ENCODE measurements at regions not wholly inside any gene's neighbourhood (a gene's known extent, or its start where the extent isn't known, plus 50 kb on each side); places are given as distances from the start of the nearest gene placed in this dataset.

DNA sequence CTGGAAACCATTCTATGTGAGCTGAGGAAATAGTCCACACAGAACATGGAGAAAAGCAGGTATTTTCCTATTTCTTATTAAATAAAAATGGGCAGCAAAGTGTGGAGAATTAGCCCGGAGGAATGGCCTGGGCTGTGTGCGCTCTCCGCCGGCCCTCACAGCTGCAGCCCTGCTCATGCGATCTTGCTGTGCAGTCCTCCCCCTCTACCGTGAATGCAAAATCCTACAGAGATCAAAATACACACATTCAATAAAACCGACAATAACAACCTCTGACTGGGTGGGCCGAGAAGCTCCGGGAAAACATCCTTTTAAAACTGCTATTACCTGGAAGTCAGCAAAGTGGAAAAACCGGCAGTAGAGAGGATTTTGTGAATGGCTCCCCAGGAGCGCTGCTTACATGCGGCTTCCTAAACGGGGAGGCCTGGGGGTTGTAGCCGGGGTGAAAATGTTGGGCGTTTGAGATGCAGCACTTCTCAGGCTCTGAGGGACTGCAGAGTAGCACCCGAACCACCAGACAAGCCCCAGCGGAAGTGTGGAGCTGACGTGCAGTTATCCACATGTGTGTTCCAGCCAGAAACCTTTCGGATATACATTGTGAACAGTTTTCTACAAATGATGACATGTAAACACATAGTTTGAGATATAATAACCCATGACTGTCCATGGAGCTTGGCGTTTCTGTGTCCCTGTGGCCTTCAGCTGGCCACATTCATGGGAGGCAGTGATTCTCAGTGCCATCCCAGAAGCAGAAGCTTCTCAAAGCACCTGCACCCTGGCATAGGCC is 94.2 kb upstream of the ALKAL2 start:
- intact Hi-C loops (cut with DNase I) = no loop called here
- Histone ChIP-seq H3K4me1 (no peaks in the 10 kb centered on the region), H3K36me3 (no peaks in the 10 kb centered on the region), H3K4me3 (no peak overlapping the region), H3K9me3 (peaks cover 7% of the 10 kb centered on the region), H3K27me3 (ENCODE audit: low read depth) (no peaks in the 10 kb centered on the region), H3K27ac (no peak overlapping the region)
- ATAC-seq (no peak), DNase-seq (no peak)
- TF ChIP-seq, protein P1, sequence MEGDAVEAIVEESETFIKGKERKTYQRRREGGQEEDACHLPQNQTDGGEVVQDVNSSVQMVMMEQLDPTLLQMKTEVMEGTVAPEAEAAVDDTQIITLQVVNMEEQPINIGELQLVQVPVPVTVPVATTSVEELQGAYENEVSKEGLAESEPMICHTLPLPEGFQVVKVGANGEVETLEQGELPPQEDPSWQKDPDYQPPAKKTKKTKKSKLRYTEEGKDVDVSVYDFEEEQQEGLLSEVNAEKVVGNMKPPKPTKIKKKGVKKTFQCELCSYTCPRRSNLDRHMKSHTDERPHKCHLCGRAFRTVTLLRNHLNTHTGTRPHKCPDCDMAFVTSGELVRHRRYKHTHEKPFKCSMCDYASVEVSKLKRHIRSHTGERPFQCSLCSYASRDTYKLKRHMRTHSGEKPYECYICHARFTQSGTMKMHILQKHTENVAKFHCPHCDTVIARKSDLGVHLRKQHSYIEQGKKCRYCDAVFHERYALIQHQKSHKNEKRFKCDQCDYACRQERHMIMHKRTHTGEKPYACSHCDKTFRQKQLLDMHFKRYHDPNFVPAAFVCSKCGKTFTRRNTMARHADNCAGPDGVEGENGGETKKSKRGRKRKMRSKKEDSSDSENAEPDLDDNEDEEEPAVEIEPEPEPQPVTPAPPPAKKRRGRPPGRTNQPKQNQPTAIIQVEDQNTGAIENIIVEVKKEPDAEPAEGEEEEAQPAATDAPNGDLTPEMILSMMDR (IDR thresholded peaks at IDR 0.05) = no peak

DNA sequence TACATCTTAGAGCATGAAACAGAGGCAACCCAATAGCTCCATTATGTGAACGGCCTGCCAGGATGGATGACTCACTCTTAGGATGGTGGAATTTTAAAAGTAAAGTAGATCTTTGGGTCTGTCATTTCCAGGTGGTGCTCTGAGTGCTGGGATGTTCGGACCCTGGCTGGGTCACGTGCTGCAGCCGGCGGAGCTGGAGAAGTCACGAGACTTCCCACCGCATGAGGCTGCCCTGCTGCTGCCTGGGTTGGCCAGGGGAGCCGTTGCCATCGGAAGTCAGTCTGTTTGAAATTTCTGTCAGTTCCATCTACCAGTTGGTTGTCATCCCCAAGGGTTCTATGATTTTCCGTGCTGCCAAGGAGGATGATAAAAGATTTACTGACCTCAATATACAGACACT is 93.3 kb upstream of the ALKAL2 start:
- no peaks in the 10 kb centered on the region for H3K27me3 ChIP-seq (ENCODE audit: low read depth)
- no peaks in the 10 kb centered on the region for H3K4me1 ChIP-seq
- intact Hi-C loops (cut with DNase I) = no loop called here
- TF ChIP-seq, protein P1 (IDR thresholded peaks at IDR 0.05) = no peak
- ATAC-seq (no peak), DNase-seq (no peak)
- H3K9me3 ChIP-seq = peaks cover 8% of the 10 kb centered on the region
- no peak overlapping the region for H3K4me3 ChIP-seq
- H3K27ac ChIP-seq = no peak overlapping the region
- no peaks in the 10 kb centered on the region for H3K36me3 ChIP-seq

DNA sequence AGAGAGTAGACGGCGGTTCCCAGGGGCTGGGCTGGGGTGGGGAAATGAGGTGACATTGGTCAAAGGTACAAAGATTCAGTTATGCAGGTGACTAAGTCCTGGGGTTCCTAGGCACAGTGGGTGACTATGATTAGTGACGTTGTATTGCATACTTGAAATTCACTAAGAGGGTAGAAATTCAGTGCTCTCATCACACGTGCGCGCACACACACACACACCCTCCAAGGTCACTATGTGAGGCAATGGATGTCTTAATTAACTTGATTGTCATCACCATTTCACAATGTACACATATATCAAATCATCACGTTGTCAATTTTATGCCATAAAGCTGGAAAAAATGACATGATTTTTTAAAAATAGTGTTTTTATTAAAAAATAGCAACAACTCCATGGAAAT is 92.9 kb upstream of the ALKAL2 start:
- TF ChIP-seq, protein P1 (IDR thresholded peaks at IDR 0.05) = no peak
- intact Hi-C loops (cut with DNase I) = no loop called here
- no peaks in the 10 kb centered on the region for H3K4me1 ChIP-seq
- H3K36me3 ChIP-seq = no peaks in the 10 kb centered on the region
- no peak overlapping the region for H3K27ac ChIP-seq
- H3K9me3 ChIP-seq = peaks cover 8% of the 10 kb centered on the region
- ATAC-seq (no peak), DNase-seq (no peak)
- no peak overlapping the region for H3K4me3 ChIP-seq
- no peaks in the 10 kb centered on the region for H3K27me3 ChIP-seq (ENCODE audit: low read depth)

DNA sequence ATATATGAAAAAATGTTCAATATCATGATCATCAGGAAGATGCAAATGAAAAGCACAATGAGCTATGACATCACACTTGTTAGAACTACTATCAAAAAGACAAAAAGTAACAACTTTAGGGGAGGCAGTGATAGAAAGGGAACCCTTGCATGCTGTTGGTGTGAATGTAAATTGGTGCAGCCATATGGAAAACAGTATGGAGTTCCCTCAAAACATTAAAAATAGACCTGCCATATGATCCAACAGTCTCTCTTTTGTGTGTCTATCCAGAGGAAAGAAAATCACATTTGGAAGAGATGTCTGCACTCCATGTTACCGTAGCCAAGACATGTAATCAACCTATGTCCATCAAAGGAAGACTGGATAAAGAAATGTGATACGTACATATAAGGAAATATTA is 92.3 kb upstream of the ALKAL2 start:
- ATAC-seq = no peak
- no peak for DNase-seq
- Histone ChIP-seq H3K9me3 (peaks cover 8% of the 10 kb centered on the region), H3K36me3 (no peaks in the 10 kb centered on the region), H3K27me3 (ENCODE audit: low read depth) (no peaks in the 10 kb centered on the region), H3K4me3 (no peak overlapping the region), H3K4me1 (no peaks in the 10 kb centered on the region), H3K27ac (no peak overlapping the region)
- TF ChIP-seq, protein P1 (IDR thresholded peaks at IDR 0.05) = no peak
- intact Hi-C loops (cut with DNase I) = no loop called here

DNA sequence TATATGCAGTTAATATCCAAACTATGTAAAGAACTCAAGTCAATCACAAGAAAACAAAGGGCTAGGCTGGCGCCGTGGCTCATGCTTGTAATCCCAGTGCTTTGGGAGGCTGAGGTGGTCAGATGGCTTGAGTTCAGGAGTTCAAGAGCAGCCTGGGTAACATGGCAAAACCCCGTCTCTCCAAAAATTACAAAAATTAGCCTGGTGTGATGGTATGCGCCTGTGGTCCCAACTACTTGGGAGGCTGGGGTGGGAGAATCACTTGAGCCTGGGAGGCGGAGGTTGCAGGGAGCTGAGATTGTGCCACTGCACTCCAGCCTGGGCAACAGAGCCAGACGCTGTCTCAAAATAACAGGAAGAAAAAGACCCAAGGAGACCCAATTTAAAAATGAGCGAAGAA is 91.9 kb upstream of the ALKAL2 start:
- Histone ChIP-seq H3K27me3 (ENCODE audit: low read depth) (no peaks in the 10 kb centered on the region), H3K27ac (no peak overlapping the region), H3K36me3 (no peaks in the 10 kb centered on the region), H3K9me3 (peaks cover 8% of the 10 kb centered on the region), H3K4me1 (no peaks in the 10 kb centered on the region), H3K4me3 (no peak overlapping the region)
- DNase-seq (no peak), ATAC-seq (no peak)
- intact Hi-C loops (cut with DNase I) = no loop called here
- TF ChIP-seq, protein P1 (IDR thresholded peaks at IDR 0.05) = no peak
